ENCODE measurements at regions not wholly inside any gene's neighbourhood (a gene's known extent, or its start where the extent isn't known, plus 50 kb on each side); places are given as distances from the start of the nearest gene placed in this dataset.

DNA sequence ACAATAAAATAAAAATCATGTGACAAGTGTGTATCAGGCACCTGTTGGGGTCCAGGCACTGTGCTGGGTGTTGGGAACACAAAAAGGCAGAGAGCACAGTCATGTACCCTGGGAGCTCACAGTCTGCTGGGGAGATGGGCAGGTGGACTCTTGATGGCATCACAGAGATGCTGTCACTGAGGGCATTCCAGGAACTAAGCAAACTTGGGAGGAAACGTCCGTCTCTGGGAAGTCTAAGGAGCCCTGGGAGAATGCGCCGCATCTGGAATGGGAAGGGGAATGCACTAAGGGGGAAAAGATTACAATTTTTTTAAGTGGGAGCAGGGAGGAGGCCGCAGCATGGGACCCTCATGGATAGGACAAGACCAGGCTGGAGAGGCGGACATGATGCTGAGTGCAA, 80.9 kb upstream of the ZNF423 start:
- no peak for TF ChIP-seq POLR2A (IDR thresholded peaks at IDR 0.05)
- TF ChIP-seq, protein P1, sequence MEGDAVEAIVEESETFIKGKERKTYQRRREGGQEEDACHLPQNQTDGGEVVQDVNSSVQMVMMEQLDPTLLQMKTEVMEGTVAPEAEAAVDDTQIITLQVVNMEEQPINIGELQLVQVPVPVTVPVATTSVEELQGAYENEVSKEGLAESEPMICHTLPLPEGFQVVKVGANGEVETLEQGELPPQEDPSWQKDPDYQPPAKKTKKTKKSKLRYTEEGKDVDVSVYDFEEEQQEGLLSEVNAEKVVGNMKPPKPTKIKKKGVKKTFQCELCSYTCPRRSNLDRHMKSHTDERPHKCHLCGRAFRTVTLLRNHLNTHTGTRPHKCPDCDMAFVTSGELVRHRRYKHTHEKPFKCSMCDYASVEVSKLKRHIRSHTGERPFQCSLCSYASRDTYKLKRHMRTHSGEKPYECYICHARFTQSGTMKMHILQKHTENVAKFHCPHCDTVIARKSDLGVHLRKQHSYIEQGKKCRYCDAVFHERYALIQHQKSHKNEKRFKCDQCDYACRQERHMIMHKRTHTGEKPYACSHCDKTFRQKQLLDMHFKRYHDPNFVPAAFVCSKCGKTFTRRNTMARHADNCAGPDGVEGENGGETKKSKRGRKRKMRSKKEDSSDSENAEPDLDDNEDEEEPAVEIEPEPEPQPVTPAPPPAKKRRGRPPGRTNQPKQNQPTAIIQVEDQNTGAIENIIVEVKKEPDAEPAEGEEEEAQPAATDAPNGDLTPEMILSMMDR (IDR thresholded peaks at IDR 0.05), result no peak
